Mesendoderm (in vitro differentiated cells): ENCODE measurements at regions not wholly inside any gene's neighbourhood (a gene's known extent, or its start where the extent isn't known, plus 50 kb on each side); places are given as distances from the start of the nearest gene placed in this dataset.

Source experiments
- DNase-seq: peaks from one replicate; pipeline ENCODE4 v3.0.0; 2013
- H2AK5ac ChIP-seq: 2 replicates; pipeline ENCODE4 v1.6.1; 2013; ENCODE audit warnings: low read length, inconsistent platforms
- H2BK120ac ChIP-seq: 2 replicates; pipeline ENCODE4 v1.6.1; 2013; ENCODE audit warnings: low read depth, mild to moderate bottlenecking, low read length, moderate library complexity, mixed read lengths
- H2BK15ac ChIP-seq: replicated peaks from 2 replicates; pipeline ENCODE4 v1.6.1; 2013; ENCODE audit warnings: low read depth, mild to moderate bottlenecking, moderate library complexity
- H2BK5ac ChIP-seq: 2 replicates; pipeline ENCODE4 v1.6.1; 2013; ENCODE audit warnings: low read length, inconsistent platforms
- H3K18ac ChIP-seq: 2 replicates; pipeline ENCODE4 v1.6.1; 2013; ENCODE audit warnings: mild to moderate bottlenecking, low read length, mixed read lengths
- H3K23ac ChIP-seq: one replicate; pipeline ENCODE4 v1.6.1; 2013; ENCODE audit warnings: low read length
- H3K27ac ChIP-seq: 2 replicates; pipeline ENCODE4 v1.5.1; 2013; ENCODE audit warnings: low read depth, mild to moderate bottlenecking, inconsistent platforms, low read length, moderate library complexity
- H3K27me3 ChIP-seq: 2 replicates; pipeline ENCODE4 v1.6.1; 2013; ENCODE audit warnings: low read length, control low read depth, mild to moderate bottlenecking, inconsistent platforms; ENCODE audit not compliant: insufficient read depth, poor library complexity
- H3K36me3 ChIP-seq: 2 replicates; pipeline ENCODE4 v1.6.1; 2013; ENCODE audit warnings: low read length, inconsistent platforms; ENCODE audit not compliant: control insufficient read depth, insufficient read depth
- H3K4ac ChIP-seq: one replicate; pipeline ENCODE4 v1.6.1; 2013; ENCODE audit warnings: low read depth, mild to moderate bottlenecking, low read length, moderate library complexity
- H3K4me1 ChIP-seq: 2 replicates; pipeline ENCODE4 v1.6.1; 2013; ENCODE audit warnings: low read depth, low read length, inconsistent platforms; ENCODE audit not compliant: control insufficient read depth
- H3K4me2 ChIP-seq: 2 replicates; pipeline ENCODE4 v1.6.1; 2013; ENCODE audit warnings: low read length
- H3K4me3 ChIP-seq: 2 replicates; pipeline ENCODE4 v1.5.1; 2013; ENCODE audit warnings: mild to moderate bottlenecking, low read length
- H3K56ac ChIP-seq: one replicate; pipeline ENCODE4 v1.6.1; 2013; ENCODE audit warnings: low read length
- H3K79me1 ChIP-seq: 2 replicates; pipeline ENCODE4 v1.6.1; 2013; ENCODE audit warnings: low read length, inconsistent platforms
- H3K79me2 ChIP-seq: 2 replicates; pipeline ENCODE4 v1.6.1; 2013; ENCODE audit warnings: mild to moderate bottlenecking, low read length; ENCODE audit not compliant: control insufficient read depth, insufficient read depth
- H3K9ac ChIP-seq: 2 replicates; pipeline ENCODE4 v1.6.1; 2013; ENCODE audit warnings: low read length, inconsistent platforms
- H4K5ac ChIP-seq: one replicate; pipeline ENCODE4 v1.6.1; 2013; ENCODE audit warnings: low read length
- H4K8ac ChIP-seq: one replicate; pipeline ENCODE4 v1.6.1; 2013; ENCODE audit warnings: low read depth, mild to moderate bottlenecking, control low read depth, low read length, moderate library complexity
- WGBS: extraction: QIAGEN DNeasy Blood & Tissue Kit; methylation state at CpG from one replicate; pipeline ENCODE4 v1.1.7; 2013; ENCODE audit warnings: low lambda C conversion rate, missing lambda C conversion rate; ENCODE audit not compliant: insufficient coverage; ENCODE audit errors: extremely low coverage; 5-methylcytosine and 5-hydroxymethylcytosine counted together

DNA sequence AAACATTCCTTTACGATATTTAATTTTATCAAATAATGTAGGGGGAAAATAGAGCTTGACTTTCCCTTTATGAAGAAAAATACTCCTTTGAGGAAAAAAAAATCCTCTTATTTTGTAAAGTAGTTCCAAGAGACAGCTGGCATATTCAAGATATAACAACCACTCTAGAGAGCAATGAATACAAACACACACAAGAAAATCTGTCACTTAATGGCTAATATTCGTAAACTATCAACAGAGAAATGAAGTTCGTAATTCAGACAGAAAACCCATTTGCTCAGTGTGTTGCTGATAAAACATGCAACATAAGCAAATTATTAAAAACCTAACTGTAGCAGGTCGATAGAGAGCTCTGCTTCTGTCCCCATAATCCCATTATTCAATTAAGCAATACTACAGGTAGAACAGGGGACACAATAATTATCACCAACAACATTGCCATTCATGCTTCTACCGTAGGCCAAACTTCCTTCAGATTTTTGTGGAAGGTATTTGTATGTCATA is 714.4 kb upstream of the MARCKS start:
- no peak overlapping the region for H3K27ac ChIP-seq
- no peak for DNase-seq
- no peak overlapping the region for H4K8ac ChIP-seq
- no peak overlapping the region for H3K4ac ChIP-seq
- H2BK5ac ChIP-seq = no peak overlapping the region
- no peak overlapping the region for H3K4me3 ChIP-seq
- no peak overlapping the region for H2BK15ac ChIP-seq
- H3K9ac ChIP-seq = no peak overlapping the region
- H3K4me1 ChIP-seq = no peaks in the 10 kb centered on the region
- no peak overlapping the region for H3K4me2 ChIP-seq
- no peak overlapping the region for H4K5ac ChIP-seq
- no peak overlapping the region for H3K23ac ChIP-seq
- H3K36me3 ChIP-seq = no peaks in the 10 kb centered on the region
- no peaks in the 10 kb centered on the region for H3K79me1 ChIP-seq
- H3K18ac ChIP-seq = no peak overlapping the region
- H3K79me2 ChIP-seq = no peaks in the 10 kb centered on the region
- no peak overlapping the region for H2AK5ac ChIP-seq
- no peak overlapping the region for H3K56ac ChIP-seq
- no CpG with 5 or more reads among the region's 5 CpGs for WGBS
- H2BK120ac ChIP-seq = no peak overlapping the region
- H3K27me3 ChIP-seq = no peaks in the 10 kb centered on the region

DNA sequence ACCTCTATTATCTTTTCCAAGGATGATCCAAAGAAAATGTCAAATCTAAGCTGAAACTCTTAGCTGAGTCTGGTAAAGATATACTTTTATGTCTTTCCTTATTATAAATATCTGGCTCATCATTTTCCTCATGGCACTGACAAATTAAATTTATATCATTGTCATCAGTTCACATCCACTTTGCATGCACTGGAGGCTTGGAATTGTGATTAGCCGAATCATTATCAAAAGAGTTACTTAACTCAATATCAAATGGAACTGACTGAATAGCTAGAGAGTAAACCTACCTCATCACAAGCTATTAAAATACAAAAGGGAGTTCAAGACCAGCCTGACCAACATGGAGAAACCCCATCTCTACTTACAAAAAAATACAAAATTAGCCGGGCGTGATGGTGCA is 713.9 kb upstream of the MARCKS start:
- Histone ChIP-seq H3K27me3 (no peaks in the 10 kb centered on the region), H3K4ac (no peak overlapping the region), H2BK15ac (no peak overlapping the region), H2BK120ac (no peak overlapping the region), H3K18ac (no peak overlapping the region), H3K4me3 (no peak overlapping the region), H3K4me1 (no peaks in the 10 kb centered on the region), H3K23ac (no peak overlapping the region), H2BK5ac (no peak overlapping the region), H3K9ac (no peak overlapping the region), H3K36me3 (no peaks in the 10 kb centered on the region), H3K4me2 (no peak overlapping the region), H3K27ac (no peak overlapping the region), H4K5ac (no peak overlapping the region), H2AK5ac (no peak overlapping the region), H3K79me2 (no peaks in the 10 kb centered on the region), H3K56ac (no peak overlapping the region), H4K8ac (no peak overlapping the region), H3K79me1 (no peaks in the 10 kb centered on the region)
- no CpG with 5 or more reads among the region's 3 CpGs for WGBS
- no peak for DNase-seq

DNA sequence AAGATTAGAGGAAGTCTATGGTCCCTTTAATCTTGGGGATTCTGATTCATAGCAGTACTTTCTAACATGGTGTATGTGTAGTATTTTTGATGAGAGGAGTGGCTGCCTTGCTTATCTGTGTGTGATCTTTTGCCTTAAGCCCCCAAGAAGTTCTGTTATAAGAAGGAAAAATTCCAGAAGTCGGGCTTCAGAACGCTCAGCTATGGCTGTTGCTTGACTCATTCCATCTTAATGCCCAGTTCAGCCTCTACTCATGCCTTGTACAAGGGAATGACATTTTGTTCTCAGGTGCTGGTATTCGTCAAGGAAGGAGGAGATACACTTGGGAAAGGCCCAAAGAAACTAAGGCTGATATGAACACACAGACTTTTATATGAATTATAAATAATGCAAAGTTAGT is 713.0 kb upstream of the MARCKS start:
- H4K5ac ChIP-seq = no peak overlapping the region
- H3K36me3 ChIP-seq = no peaks in the 10 kb centered on the region
- no peak overlapping the region for H2BK5ac ChIP-seq
- no peak overlapping the region for H3K4me3 ChIP-seq
- no peak overlapping the region for H3K27ac ChIP-seq
- H3K4ac ChIP-seq = no peak overlapping the region
- H3K9ac ChIP-seq = no peak overlapping the region
- H3K79me2 ChIP-seq = no peaks in the 10 kb centered on the region
- H2BK15ac ChIP-seq = no peak overlapping the region
- H3K4me1 ChIP-seq = no peaks in the 10 kb centered on the region
- no peaks in the 10 kb centered on the region for H3K27me3 ChIP-seq
- H2BK120ac ChIP-seq = no peak overlapping the region
- no peak overlapping the region for H4K8ac ChIP-seq
- WGBS = no CpG with 5 or more reads among the region's 3 CpGs
- no peaks in the 10 kb centered on the region for H3K79me1 ChIP-seq
- H2AK5ac ChIP-seq = no peak overlapping the region
- DNase-seq = no peak
- H3K23ac ChIP-seq = no peak overlapping the region
- H3K56ac ChIP-seq = no peak overlapping the region
- no peak overlapping the region for H3K18ac ChIP-seq
- no peak overlapping the region for H3K4me2 ChIP-seq

DNA sequence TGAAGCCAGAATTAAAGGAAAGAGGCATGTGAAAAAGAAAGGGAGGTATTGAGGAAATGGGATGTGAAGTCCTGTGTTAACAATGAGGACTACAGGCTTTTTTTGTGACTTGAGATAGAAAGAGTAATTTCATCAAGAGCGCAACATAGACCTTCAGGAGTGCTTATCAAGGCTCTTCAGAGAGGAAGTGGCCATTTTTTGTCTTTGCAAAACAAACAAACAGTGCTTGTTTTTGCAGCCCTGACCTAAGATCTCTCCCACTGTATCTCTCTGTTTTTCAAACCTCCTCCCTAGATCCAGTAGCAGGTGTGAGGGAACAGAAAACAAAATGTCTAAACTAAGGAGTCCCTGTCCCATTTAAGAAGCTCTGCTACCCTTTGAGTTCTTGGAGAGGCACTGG is 710.3 kb upstream of the MARCKS start:
- WGBS = no CpG with 5 or more reads among the region's 1 CpG

DNA sequence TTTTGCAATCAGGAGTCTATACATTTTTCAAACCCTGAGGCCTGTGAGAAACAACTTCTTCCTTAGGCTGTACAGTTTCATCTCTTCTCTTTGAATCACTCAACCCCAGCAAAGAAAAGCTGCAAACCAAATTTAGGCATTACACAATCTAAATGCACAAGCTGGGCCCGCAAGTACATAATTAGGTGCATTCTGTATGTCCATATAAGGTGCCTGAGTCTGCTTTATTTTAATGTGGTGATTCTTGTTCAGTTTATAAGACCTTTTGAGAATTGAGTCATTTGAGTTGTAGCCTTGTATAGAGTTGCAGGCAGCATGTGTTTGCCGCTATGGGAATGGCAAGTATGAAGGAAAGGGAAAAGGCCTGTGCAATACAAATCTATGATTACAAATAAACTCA is 709.6 kb upstream of the MARCKS start:
- Histone ChIP-seq H3K4me1 (no peaks in the 10 kb centered on the region), H3K4me3 (no peak overlapping the region), H2AK5ac (no peak overlapping the region), H4K8ac (no peak overlapping the region), H3K79me1 (no peaks in the 10 kb centered on the region), H3K4ac (no peak overlapping the region), H3K56ac (no peak overlapping the region), H3K23ac (no peak overlapping the region), H3K27ac (no peak overlapping the region), H3K79me2 (no peaks in the 10 kb centered on the region), H3K4me2 (no peak overlapping the region), H4K5ac (no peak overlapping the region), H3K18ac (no peak overlapping the region), H3K9ac (no peak overlapping the region), H3K36me3 (no peaks in the 10 kb centered on the region), H2BK15ac (no peak overlapping the region), H2BK120ac (no peak overlapping the region), H2BK5ac (no peak overlapping the region), H3K27me3 (no peaks in the 10 kb centered on the region)
- no CpG with 5 or more reads among the region's 2 CpGs for WGBS
- no peak for DNase-seq

More for the DNA sequence above, 710.3 kb upstream of the MARCKS start:
- Histone ChIP-seq H4K8ac (no peak overlapping the region), H3K4me3 (no peak overlapping the region), H3K56ac (no peak overlapping the region), H3K4me2 (no peak overlapping the region), H4K5ac (no peak overlapping the region), H3K18ac (no peak overlapping the region), H2BK120ac (no peak overlapping the region), H2BK15ac (no peak overlapping the region), H3K27ac (no peak overlapping the region), H2AK5ac (no peak overlapping the region), H3K79me1 (no peaks in the 10 kb centered on the region), H2BK5ac (no peak overlapping the region), H3K4ac (no peak overlapping the region), H3K23ac (no peak overlapping the region), H3K27me3 (no peaks in the 10 kb centered on the region), H3K36me3 (no peaks in the 10 kb centered on the region), H3K79me2 (no peaks in the 10 kb centered on the region), H3K4me1 (no peaks in the 10 kb centered on the region), H3K9ac (no peak overlapping the region)
- no peak for DNase-seq

DNA sequence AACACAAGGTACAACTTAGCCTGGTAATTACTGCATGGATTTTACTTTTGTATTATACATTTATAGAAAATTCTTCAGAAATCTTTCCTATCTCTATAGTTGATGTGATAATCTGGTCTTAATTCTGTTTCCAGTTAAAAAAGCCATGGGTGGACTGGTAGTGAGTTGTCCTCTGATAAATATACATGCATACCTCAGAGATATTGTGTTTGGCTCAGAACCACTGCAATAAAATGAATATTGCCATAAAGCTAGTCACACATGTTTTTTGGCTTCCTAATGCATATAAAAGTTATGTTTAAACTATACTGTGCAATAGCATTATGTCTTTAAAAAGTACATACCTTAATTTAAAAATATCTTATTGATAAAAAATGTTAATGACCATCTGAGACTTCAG is 708.6 kb upstream of the MARCKS start:
- no peaks in the 10 kb centered on the region for H3K79me2 ChIP-seq
- H2AK5ac ChIP-seq = no peak overlapping the region
- H3K79me1 ChIP-seq = no peaks in the 10 kb centered on the region
- no peak overlapping the region for H2BK15ac ChIP-seq
- no peak overlapping the region for H3K4ac ChIP-seq
- no peaks in the 10 kb centered on the region for H3K27me3 ChIP-seq
- no peak overlapping the region for H4K5ac ChIP-seq
- no peak overlapping the region for H4K8ac ChIP-seq
- H3K23ac ChIP-seq = no peak overlapping the region
- H3K4me3 ChIP-seq = no peak overlapping the region
- no peaks in the 10 kb centered on the region for H3K36me3 ChIP-seq
- H3K4me2 ChIP-seq = no peak overlapping the region
- no peaks in the 10 kb centered on the region for H3K4me1 ChIP-seq
- H3K56ac ChIP-seq = no peak overlapping the region
- H3K27ac ChIP-seq = no peak overlapping the region
- no peak overlapping the region for H3K18ac ChIP-seq
- H2BK120ac ChIP-seq = no peak overlapping the region
- DNase-seq = no peak
- no peak overlapping the region for H2BK5ac ChIP-seq
- H3K9ac ChIP-seq = no peak overlapping the region
